Astrocyte (in vitro differentiated cells and primary cell): ENCODE measurements at regions not wholly inside any gene's neighbourhood (a gene's known extent, or its start where the extent isn't known, plus 50 kb on each side); places are given as distances from the start of the nearest gene placed in this dataset.

Experiments used
- EZH2 ChIP-seq: IDR thresholded peaks from 2 replicates; pipeline ENCODE4 v1.6.1; 2012; ENCODE audit warnings: mild to moderate bottlenecking, low read length, inconsistent platforms; ENCODE audit not compliant: insufficient read depth
- TF ChIP-seq, protein P1 (sequence below): IDR thresholded peaks from 2 replicates; pipeline ENCODE4 v1.5.1; 2011; ENCODE audit warnings: low read depth, mild to moderate bottlenecking, inconsistent platforms, low read length, moderate library complexity; ENCODE audit not compliant: insufficient read depth

DNA sequence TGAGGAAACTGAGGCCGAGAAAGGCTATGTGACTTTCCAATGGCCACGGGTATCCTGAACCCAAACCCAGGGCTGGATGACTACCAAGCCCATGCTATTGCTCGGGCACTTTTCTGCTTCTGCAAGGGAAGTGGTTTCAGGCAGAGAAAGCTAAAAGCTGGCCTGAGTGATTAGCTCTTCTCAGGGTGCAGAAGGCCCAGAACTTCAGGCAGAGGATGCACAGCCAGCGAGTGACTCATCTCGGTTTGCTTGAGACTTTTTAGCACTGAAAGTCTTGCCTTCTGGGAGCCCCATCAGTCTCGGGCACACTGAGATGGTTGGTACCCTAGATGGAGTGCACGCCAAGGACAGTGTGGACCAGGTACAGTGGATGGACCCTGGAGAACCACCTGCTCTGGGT, 129.5 kb upstream of the SDK2 start:
- no peak for TF ChIP-seq EZH2
- TF ChIP-seq, protein P1, sequence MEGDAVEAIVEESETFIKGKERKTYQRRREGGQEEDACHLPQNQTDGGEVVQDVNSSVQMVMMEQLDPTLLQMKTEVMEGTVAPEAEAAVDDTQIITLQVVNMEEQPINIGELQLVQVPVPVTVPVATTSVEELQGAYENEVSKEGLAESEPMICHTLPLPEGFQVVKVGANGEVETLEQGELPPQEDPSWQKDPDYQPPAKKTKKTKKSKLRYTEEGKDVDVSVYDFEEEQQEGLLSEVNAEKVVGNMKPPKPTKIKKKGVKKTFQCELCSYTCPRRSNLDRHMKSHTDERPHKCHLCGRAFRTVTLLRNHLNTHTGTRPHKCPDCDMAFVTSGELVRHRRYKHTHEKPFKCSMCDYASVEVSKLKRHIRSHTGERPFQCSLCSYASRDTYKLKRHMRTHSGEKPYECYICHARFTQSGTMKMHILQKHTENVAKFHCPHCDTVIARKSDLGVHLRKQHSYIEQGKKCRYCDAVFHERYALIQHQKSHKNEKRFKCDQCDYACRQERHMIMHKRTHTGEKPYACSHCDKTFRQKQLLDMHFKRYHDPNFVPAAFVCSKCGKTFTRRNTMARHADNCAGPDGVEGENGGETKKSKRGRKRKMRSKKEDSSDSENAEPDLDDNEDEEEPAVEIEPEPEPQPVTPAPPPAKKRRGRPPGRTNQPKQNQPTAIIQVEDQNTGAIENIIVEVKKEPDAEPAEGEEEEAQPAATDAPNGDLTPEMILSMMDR, result no peak
